ENCODE measurements at regions not wholly inside any gene's neighbourhood (a gene's known extent, or its start where the extent isn't known, plus 50 kb on each side); places are given as distances from the start of the nearest gene placed in this dataset.

DNA sequence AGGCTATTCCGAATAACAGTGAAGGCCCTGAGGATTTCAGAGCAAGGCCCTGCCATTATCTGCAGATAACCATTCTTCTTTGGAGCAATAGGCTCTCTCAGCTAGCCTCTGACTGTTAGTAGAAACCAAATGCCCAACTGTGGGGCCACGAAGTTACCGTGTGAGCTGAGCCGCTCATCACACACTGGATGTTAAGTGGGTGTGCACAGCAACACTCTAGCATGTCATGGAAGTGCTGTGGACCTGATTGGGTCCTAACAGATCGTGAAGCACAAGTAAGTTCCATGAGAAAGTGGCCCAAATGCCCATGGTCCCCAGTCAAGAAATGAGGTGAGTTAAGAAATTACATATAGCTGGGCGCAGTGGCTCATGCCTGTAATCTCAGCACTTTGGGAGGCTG lies 190.4 kb downstream of the ALG10 start:
- TF ChIP-seq CTCF (conservative IDR thresholded peaks at IDR 0.05 in 1 of 2, IDR thresholded peaks at IDR 0.05 in 1 of 2; ENCODE audit: low read depth in 1 of 2, low read length in 2 of 2) (no peak), EZH2 (IDR thresholded peaks at IDR 0.05; ENCODE audit: low read length, missing control alignments) (no peak)

All from fibroblast of lung (primary cell).